GM10248 (cell line): ENCODE measurements at regions not wholly inside any gene's neighbourhood (a gene's known extent, or its start where the extent isn't known, plus 50 kb on each side); places are given as distances from the start of the nearest gene placed in this dataset.

Source experiments
- CTCF ChIA-PET: fragments of 300-600 bp; sonication (Branson Sonifier 250); formaldehyde crosslinking; extraction: SDS; loops from one replicate; lab custom pipeline; 2021; ENCODE audit warnings: antibody characterized with exemption; lab: Yijun Ruan, JAX
- POLR2A ChIA-PET: fragments of 350-650 bp; sonication (Branson Sonifier 250); formaldehyde crosslinking; extraction: SDS; loops from one replicate; lab custom pipeline; 2020; ENCODE audit warnings: antibody characterized with exemption; lab: Yijun Ruan, JAX
- DNase-seq: peaks from one replicate; pipeline ENCODE4 v3.0.0; 2012; ENCODE audit errors: extremely low spot score
- CTCF ChIP-seq: IDR thresholded peaks from 2 replicates; pipeline ENCODE4 v1.5.1; 2012; ENCODE audit warnings: mild to moderate bottlenecking, low read depth; ENCODE audit errors: extremely low read depth, missing control alignments, control extremely low read depth

GRCh38 chr9:108310202-108310601 lies 545.6 kb downstream of the ACTL7B start:
- no peak for TF ChIP-seq CTCF
- ChIA-PET CTCF (interaction anchor here (1.1 kb wide), 1 partner anchor 14 kb away, joined by 3 read pairs; no protein-coding TSS in a partner anchor), POLR2A (no interaction called here)
- DNase-seq: no peak

GRCh38 chr9:108300306-108301287 lies 555.2 kb downstream of the ACTL7B start:
- no peak for DNase-seq
- no peak for TF ChIP-seq CTCF
- ChIA-PET POLR2A (no interaction called here), CTCF (no interaction called here)

GRCh38 chr9:108297073-108297472 lies 558.7 kb downstream of the ACTL7B start:
- CTCF ChIA-PET: interaction anchor here (1.4 kb wide), 1 partner anchor 9 kb away, joined by 3 read pairs; no protein-coding TSS in a partner anchor
- DNase-seq: no peak
- no peak for TF ChIP-seq CTCF
- POLR2A ChIA-PET: no interaction called here

- ChIA-PET POLR2A (no interaction called here), CTCF (interaction anchor here (1.4 kb wide), 1 partner anchor 10 kb away, joined by 3 read pairs; no protein-coding TSS in a partner anchor)
- DNase-seq: no peak
- no peak for TF ChIP-seq CTCF
Observed at GRCh38 chr9:108296056-108296455, 559.7 kb downstream of the ACTL7B start.

- TF ChIP-seq CTCF: no peak
- CTCF ChIA-PET: no interaction called here
- DNase-seq: no peak
- POLR2A ChIA-PET: no interaction called here
Observed at GRCh38 chr9:108291586-108291932, 564.2 kb downstream of the ACTL7B start.

GRCh38 chr9:108290839-108291585 lies 564.8 kb downstream of the ACTL7B start:
- CTCF ChIA-PET: no interaction called here
- POLR2A ChIA-PET: no interaction called here
- TF ChIP-seq CTCF: no peak
- no peak for DNase-seq
